GM18507 (cell line): ENCODE measurements at regions not wholly inside any gene's neighbourhood (a gene's known extent, or its start where the extent isn't known, plus 50 kb on each side); places are given as distances from the start of the nearest gene placed in this dataset.

Source experiments
- DNase-seq: peaks from one replicate; pipeline ENCODE4 v3.0.0; 2011; ENCODE audit warnings: low read depth; ENCODE audit not compliant: insufficient read length; ENCODE audit errors: extremely low spot score
- FAIRE-seq: peaks from 2 replicates; lab custom pipeline; 2011; peaks lifted over from hg19 to GRCh38; lab: Jason Lieb, UNC

DNA sequence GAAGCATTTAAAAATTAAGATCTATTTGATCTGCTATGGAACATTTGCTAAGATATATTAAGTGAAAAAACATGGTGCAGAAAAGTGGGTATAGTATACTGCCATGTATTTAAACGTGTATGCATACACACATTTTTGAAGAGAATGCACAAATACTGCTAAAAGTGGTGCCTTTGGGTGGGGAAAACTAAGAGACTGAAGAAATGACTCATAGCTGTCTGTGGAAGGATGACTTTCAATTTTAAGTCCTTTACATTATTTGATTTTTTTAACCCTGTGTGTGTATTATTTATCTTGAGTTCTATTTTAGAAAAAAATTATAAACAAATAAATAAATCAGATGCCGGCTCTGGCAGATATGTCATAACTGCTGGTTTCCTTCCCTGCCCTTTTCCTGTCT lies 120.7 kb upstream of the SLIT3 start:
- DNase-seq (no peak), FAIRE-seq (no peak)

DNA sequence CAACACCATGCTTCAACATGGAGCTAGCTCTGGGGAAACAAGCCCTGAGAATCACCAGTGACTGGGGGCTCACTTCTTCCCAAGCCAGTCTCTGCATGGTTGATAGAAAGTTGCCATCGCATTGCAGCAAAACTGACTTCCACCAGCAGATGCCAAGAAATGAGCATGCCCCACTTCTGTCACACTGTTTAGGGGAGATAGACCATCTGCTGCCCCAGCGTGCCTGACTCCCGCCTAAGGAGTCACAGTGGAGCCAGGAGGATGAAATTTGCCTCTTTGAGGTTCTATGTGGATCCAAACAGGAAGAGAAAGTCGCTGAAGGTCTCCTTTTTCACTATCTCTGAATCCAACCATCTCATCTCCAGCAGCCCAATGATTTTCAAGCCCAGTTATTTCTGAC lies 116.7 kb upstream of the SLIT3 start:
- DNase-seq (no peak), FAIRE-seq (no peak)

DNA sequence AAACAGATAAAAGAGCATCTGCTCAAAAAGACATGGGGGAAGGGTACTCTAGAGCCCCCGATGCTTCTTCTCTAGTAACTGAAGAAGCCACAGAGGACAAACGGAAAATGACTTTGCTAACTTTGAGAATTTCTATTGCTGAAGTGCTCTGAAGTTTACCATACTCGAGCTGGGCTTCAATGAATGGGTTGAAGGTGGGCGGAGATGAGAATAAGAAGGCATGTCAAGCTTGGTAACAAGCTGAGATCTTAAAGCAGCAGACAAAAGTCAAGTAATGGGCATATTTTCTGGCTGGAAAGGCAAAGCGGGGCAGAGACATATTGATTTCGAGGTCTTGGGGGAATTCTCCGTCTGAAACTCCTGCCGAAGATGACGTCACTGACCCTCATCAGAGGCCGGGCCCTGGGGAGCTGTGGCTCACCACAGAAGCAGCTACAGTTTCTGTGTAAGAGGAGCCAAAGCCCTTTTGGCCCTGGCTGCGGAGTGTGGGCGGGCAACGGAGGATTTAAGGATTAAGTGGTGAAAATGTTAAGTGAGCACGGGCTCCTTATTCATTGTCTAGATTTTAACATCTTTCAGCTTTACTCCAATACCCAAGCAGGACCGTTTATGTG lies 115.8 kb upstream of the SLIT3 start:
- FAIRE-seq (peak; percentile 90), DNase-seq (peak; percentile 58)

DNA sequence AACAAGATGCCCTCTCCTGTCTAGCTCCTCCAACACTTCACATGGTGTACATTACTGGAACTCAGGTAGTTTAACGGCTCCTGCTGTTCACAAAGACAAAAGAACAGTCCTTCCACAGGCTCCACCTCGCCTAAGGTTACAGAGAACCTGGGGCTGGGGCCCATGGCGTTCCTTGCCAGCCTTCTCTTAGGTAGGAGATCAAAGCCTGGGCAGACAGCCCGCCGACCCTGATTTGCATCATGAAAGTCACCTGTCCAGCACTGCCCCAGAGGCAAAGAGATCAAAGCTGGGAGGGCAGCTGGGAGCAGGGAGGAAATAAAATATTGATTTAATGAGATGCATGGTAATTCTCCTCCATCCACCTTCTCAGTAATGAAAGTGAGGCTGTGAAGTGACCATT lies 115.0 kb upstream of the SLIT3 start:
- FAIRE-seq (no peak), DNase-seq (no peak)

DNA sequence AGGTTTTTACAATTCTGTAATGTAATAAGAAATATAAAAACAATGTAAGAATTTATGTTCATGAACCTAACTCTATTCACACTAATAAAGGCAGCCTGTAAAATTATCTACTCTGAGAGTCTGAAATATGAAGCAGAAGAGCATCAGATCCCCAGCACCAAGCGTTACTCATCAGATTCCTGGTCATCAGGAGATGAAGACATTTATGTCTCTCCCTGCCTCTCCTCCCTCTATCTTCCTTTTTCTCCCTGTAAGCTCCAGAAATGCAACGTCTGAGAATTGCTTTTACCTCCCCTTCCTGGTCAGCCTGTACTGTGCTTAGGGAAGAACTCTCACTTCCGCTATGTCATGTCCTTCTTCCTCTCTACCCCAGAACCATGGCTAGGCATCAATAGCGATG lies 114.4 kb upstream of the SLIT3 start:
- no peak for FAIRE-seq
- no peak for DNase-seq

DNA sequence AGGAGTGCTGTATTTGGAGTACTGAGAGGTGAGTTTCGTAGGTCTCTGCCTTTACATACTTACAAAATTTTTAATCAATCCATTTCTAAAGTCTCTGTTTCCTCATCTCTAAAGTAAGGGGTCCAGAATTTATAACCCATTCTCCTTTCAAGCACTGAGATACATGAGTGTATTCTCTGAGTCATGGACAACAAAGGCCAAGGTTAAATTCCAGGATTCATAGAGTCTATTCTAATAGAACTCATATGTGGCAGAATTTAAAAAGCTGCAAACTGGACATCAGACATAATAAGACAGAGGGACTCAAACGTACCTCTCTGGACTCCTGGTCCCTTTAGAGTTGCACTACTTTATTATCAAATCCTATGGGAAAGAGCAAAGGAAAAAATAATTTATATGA lies 112.5 kb upstream of the SLIT3 start:
- no peak for FAIRE-seq

GRCh38 chr5:169412831-169413230 lies 111.9 kb upstream of the SLIT3 start:
- FAIRE-seq, result no peak

More for the DNA sequence above, 112.5 kb upstream of the SLIT3 start:
- DNase-seq, result no peak

GRCh38 chr5:169411786-169412430 lies 111.0 kb upstream of the SLIT3 start:
- DNase-seq, result no peak
- no peak for FAIRE-seq

More at GRCh38 chr5:169412831-169413230, 111.9 kb upstream of the SLIT3 start:
- DNase-seq, result no peak

- no peak for DNase-seq
These were observed 110.3 kb upstream of the SLIT3 start for GRCh38 chr5:169410996-169411783.

GRCh38 chr5:169408731-169409130 lies 107.8 kb upstream of the SLIT3 start:
- FAIRE-seq (no peak), DNase-seq (no peak)

More at GRCh38 chr5:169410996-169411783, 110.3 kb upstream of the SLIT3 start:
- FAIRE-seq, result no peak

DNA sequence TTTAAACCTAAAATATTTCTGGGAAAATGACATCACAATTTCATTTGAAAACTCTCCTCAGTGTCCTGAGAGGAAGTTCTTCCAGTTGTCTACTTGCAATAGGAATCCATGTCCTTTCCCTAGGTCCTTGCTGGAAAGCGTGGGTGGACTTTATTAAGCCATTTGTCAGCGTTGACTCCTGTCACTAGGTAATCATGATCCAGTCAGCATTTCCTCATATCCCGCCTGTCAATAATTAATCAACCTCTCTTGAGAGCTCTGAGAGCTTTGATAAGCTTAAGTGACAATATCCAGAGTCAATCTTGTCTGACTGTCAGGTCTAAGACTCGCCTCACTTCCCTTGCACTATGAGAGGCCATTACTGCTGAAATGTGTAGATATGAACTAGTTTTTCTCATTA lies 107.2 kb upstream of the SLIT3 start:
- DNase-seq (no peak), FAIRE-seq (no peak)

DNA sequence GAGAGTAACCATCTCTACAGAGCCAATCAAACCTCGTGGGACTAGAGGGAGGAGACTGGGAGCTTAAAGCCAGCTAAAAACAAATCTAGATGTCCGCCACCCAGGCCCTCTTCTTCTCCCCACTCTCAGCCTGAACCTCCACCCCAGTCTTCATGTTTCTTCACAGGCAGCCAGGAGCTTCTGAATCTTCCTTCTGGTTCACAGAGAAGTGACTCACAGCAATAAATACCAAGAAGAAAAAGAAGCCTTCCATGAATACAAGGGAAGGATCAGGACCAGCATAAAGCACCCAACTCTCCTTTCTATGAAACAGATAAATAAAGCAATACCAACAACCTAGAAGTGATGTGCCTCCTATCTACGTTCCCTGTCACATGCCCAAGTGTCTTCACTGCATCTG lies 103.3 kb upstream of the SLIT3 start:
- FAIRE-seq (no peak), DNase-seq (no peak)

DNA sequence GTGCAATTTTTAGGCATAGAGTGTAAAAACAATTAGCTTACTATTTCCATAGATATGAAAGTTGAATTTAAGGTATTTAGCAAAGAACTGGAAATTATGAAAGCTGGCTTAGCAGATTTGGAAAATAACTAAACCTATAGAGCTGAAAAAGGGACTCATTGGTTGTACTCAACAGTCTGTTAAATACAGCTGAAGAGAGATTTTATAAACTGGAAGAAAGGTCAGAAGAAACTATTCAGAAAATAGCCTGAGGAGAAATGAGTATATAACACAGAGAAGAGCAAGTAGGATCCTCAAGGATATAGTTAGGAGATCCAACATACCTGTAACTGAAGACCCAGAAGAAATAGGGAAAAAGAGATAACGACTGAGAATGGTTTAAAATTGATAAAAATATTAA lies 97.6 kb upstream of the SLIT3 start:
- FAIRE-seq (no peak), DNase-seq (no peak)

DNA sequence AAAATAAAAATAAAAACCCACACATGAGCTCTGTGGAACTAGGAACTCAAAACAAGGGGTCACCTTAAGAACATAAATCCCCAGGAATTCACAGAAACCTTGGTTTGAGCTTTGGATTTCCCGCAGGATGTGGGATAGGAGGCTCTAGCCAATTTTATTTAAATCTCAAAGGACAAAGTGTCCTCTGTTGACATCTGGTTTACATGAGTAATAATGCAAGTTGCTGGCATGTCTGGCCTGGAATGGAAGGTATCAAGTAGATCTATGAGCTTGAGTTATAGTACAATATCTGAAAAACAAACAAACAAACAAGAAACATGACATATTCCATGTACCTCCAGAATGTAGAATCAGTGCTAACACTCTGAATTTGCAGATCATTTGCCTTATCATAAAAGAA lies 94.2 kb upstream of the SLIT3 start:
- FAIRE-seq (no peak), DNase-seq (no peak)

DNA sequence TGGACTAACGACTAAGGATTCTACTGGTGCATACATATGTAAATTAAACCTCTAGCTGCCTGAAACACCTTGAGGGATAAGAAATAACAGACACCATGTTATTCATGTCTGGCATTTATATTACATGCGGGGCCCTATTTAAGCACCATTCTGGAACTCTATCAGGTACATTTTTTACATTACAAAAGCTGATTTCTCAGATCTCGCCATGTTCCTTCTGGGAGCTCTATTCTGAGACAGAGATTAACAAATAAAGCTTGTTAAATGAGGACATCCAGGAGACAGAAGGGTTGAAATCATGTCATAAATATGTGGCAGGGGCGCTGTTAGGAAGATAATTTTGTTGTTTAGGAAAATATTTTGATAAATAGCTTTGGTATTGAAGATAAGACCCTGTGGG lies 93.4 kb upstream of the SLIT3 start:
- FAIRE-seq (no peak), DNase-seq (no peak)

DNA sequence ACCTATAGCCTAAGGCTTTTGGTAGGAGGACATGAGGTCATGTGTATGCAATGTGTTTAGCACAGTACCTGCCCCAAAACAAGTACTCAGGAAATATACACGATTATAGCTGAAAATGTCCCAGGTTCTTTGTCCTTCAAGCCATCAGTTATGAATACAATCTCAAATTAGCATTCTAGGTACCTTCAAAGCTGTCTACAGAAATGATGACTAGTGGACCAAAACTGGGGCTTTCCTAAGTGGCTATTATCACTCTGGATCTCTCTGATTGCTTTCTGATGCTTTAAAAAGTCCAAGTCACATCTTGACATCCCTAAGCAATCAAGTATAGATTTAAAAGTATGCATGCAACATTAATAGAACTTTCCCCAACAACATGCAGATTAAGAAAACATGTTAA lies 93.0 kb upstream of the SLIT3 start:
- FAIRE-seq, result no peak

GRCh38 chr5:169390265-169390664 lies 89.3 kb upstream of the SLIT3 start:
- FAIRE-seq, result no peak
- DNase-seq, result no peak

More for the DNA sequence above, 93.0 kb upstream of the SLIT3 start:
- no peak for DNase-seq

DNA sequence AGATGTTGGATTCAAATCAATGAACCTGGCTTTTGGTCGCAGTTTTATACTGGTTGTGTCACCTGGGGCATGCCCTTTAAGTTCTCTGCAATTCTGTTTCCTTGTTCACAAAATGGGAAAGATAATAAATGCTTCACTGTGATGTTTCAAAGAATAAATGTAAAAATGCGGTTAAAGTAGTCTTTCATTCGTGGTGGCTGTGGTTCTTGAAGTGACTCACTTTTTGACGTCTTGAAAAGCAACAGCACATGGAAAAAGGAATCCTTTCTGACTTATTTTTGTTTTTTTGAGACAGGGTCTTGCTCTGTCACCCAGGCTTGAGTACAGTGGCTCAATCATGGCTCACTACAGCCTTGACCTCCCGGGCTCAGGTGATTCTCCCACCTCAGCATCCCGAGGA lies 88.4 kb upstream of the SLIT3 start:
- FAIRE-seq, result peak; percentile 21
- no peak for DNase-seq

- no peak for DNase-seq
- FAIRE-seq, result no peak
These were observed 84.7 kb upstream of the SLIT3 start for GRCh38 chr5:169385636-169386035.

DNA sequence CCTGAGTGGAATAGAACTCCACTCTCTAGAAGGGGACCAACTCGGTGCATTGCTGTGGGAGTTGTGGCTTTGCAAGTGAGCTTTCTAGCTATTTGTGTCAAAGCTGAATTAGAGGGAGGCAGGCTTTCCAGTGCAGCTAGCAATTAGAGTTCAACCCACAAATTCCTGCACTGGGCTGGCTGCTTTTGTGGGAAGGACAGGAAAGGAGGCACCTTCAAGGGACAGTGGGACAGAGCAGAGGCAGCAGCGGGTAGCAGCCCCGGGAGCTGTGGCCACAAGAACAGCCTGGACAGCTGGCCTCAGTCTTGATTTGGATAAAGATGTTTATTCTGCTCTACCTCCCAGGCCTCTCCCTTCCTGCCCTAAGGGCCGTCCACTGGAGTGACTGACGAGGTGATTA lies 83.7 kb upstream of the SLIT3 start:
- DNase-seq, result no peak

DNA sequence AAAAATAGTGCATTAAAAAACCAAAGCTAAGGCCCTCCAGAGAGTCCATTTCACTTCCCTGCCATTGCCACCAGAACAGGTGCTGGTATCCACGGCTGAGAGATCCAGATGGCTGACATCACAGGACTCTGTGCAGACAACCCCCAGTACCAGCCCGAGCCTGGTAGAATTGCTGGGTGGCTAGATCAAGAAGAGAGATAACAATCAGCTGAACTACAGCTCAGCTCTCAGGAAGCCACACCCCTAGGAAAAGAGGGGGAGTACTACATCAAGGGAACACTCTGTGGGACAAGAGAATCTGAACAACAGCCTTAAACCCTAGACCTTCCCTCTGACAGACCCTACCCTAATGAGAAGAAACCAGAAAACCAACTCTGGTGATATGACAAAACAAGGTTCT lies 73.8 kb upstream of the SLIT3 start:
- no peak for DNase-seq
- no peak for FAIRE-seq

More for the DNA sequence above, 83.7 kb upstream of the SLIT3 start:
- FAIRE-seq, result no peak
